Thyroid gland (tissue), 4 donors: ENCODE measurements at regions not wholly inside any gene's neighbourhood (a gene's known extent, or its start where the extent isn't known, plus 50 kb on each side); places are given as distances from the start of the nearest gene placed in this dataset.

Experiments
- DNase-seq, 2 donors: peaks; one replicate each; pipeline ENCODE4 v3.0.0-alpha.2; 2019
- H3K27ac ChIP-seq, 3 donors: fragments of 200-600 bp; sonication (generic); 1 replicate in 2 of 3; 2 replicates in 1 of 3; pipeline ENCODE4 v1.5.1; 2016 to 2019; ENCODE audit warnings: mild to moderate bottlenecking in 1 of 3, moderate library complexity in 1 of 3
- H3K27me3 ChIP-seq: fragments of 200-600 bp; sonication (generic); one replicate; pipeline ENCODE4 v1.5.1; 2019
- H3K36me3 ChIP-seq, 2 donors: fragments of 200-600 bp; sonication (generic); one replicate each; pipeline ENCODE4 v1.5.1; 2016 to 2019
- H3K4me1 ChIP-seq, 2 donors: fragments of 200-600 bp; sonication (generic); one replicate each; pipeline ENCODE4 v1.5.1; 2017 to 2019
- H3K4me3 ChIP-seq, 3 donors: fragments of 200-600 bp; sonication (generic); replicated peaks in 1 of 3; 1 replicate in 2 of 3; 2 replicates in 1 of 3; pipeline ENCODE4 v1.5.1; 2016; ENCODE audit warnings: mild to moderate bottlenecking in 1 of 3
- H3K9me3 ChIP-seq: fragments of 200-600 bp; sonication (generic); one replicate; pipeline ENCODE4 v1.5.1; 2017
- POLR2A ChIP-seq, 2 donors: fragments of 450-650 bp; IDR thresholded peaks; one replicate each; pipeline ENCODE4 v1.6.1; 2017; ENCODE audit warnings: antibody characterized with exemption in 2 of 2, mild to moderate bottlenecking in 2 of 2, moderate library complexity in 1 of 2
- WGBS, 2 donors: methylation state at CpG; one replicate each; pipeline ENCODE4 v1.1.5; 2017; 5-methylcytosine and 5-hydroxymethylcytosine counted together
- intact Hi-C: fragments of 100-400 bp; cut with DNase I; formaldehyde crosslinking; loops from one replicate; pipeline ENCODE4 v1.15.1; 2023
- TF ChIP-seq, protein P1 (sequence below), 6 experiments: fragments of 200-600 bp in 3 of 6; fragments of 450-650 bp in 3 of 6; sonication (generic) in 3 of 6; IDR thresholded peaks; one replicate each; pipeline ENCODE4 v1.5.1; 2016 to 2019; ENCODE audit warnings: antibody characterized with exemption in 6 of 6, mild to moderate bottlenecking in 2 of 6, inconsistent platforms in 1 of 6, moderate library complexity in 1 of 6

DNA sequence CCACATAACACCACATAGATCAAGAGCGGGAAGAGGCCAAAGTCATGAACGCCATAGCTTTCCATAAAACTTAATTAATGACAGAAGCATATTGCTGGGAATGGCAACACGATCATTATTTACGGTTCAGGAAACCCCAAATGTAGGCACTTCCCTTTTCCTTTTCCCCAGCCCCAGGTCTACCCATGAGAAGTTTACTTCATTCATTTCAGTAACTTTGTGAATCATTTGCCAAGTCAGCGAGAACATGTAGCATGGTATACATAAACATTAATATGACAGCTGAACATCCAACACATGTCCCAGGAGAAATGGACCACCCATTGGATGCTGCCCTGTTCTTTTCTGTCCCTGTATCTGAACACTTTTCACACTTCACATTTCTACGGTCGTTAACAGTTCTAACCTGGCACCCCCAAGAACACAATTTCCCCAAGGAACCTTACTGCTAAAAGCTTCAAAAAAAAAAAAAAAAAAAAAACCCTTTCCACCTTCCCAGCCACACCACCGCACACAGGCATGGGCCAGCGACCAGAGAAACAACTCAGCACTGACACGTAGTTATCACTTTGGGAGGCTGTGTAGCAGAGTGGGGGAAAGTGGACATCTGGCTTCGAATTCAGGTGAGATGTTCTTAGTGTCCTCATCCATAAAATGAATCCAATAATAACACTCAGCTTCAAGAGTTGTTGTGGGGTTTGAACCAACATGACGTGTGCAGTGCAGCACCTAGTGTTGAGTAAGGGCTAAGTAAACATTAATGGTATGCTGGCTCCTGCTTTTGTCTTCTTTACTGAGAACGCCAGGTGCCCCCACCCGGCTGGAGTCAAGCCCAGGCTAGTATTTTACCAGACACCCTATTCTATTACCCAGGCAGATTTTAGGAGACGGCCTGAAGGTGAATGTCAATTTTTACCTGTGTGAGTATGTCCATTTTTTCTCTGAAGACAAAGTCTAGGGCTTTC is 371.5 kb downstream of the LNPK start:
- TF ChIP-seq POLR2A (IDR thresholded peaks at IDR 0.05), result no peak
- TF ChIP-seq, protein P1, sequence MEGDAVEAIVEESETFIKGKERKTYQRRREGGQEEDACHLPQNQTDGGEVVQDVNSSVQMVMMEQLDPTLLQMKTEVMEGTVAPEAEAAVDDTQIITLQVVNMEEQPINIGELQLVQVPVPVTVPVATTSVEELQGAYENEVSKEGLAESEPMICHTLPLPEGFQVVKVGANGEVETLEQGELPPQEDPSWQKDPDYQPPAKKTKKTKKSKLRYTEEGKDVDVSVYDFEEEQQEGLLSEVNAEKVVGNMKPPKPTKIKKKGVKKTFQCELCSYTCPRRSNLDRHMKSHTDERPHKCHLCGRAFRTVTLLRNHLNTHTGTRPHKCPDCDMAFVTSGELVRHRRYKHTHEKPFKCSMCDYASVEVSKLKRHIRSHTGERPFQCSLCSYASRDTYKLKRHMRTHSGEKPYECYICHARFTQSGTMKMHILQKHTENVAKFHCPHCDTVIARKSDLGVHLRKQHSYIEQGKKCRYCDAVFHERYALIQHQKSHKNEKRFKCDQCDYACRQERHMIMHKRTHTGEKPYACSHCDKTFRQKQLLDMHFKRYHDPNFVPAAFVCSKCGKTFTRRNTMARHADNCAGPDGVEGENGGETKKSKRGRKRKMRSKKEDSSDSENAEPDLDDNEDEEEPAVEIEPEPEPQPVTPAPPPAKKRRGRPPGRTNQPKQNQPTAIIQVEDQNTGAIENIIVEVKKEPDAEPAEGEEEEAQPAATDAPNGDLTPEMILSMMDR (IDR thresholded peaks at IDR 0.05), result no peak
- WGBS, 2 donors, result 44 to 57% methylated on average over 15 of the region's 15 CpGs
- H3K4me1 ChIP-seq, result peaks cover 0 to 4% of the 10 kb centered on the region in 2 donors
- intact Hi-C loops, result no loop called here
- H3K9me3 ChIP-seq, result no peaks in the 10 kb centered on the region
- no peak for DNase-seq
- H3K27ac ChIP-seq, result no peak overlapping the region
- H3K36me3 ChIP-seq, result no peaks in the 10 kb centered on the region
- no peaks in the 10 kb centered on the region for H3K27me3 ChIP-seq
- H3K4me3 ChIP-seq, result no peak overlapping the region

DNA sequence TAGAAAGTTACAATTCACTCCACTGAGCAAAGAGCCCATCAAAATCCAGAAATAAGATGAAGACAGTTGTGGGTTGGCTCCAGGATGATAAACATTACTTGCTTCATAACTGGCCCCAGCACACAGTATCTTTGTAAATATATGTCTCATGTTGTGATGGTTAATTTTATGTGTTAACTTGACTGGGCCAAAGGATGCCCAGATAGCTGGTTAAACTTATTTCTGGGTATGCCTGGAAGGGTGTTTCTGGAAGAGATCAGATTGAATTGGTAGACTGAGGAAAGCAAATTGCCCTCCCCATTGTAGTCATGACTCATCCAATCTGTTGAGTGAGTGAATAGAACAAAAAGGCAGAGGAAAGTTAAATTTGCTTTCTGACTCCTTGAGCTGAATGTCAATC is 373.8 kb downstream of the LNPK start:
- Histone ChIP-seq H3K36me3 (no peaks in the 10 kb centered on the region), H3K27me3 (no peaks in the 10 kb centered on the region), H3K4me3 (no peak overlapping the region), H3K4me1 (peaks cover 0 to 4% of the 10 kb centered on the region in 2 donors), H3K9me3 (no peaks in the 10 kb centered on the region), H3K27ac (no peak overlapping the region)
- TF ChIP-seq, protein P1 (IDR thresholded peaks at IDR 0.05), result no peak
- TF ChIP-seq POLR2A (IDR thresholded peaks at IDR 0.05), result no peak
- intact Hi-C loops, result no loop called here
- no peak for DNase-seq

DNA sequence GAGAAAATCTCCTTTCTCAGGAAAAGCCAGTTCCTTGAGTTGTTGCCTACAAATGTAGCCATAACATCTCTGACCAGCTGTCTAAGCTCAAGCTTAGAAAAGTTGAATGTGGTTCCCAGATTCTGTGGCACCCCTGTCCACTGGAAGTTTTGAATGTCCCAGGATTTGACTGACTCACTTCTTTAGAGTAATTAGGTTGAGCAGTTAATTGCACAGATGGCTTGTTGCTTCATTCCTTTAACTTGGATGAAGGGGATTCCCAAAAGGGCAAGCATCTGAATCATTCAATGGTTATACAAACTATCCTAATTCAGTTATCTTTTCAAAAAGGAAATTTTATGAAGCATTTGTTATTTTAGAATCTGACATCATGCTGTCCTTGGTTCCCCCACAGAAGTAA is 374.7 kb downstream of the LNPK start:
- Histone ChIP-seq H3K4me3 (no peak overlapping the region), H3K27ac (no peak overlapping the region), H3K4me1 (peaks cover 0 to 4% of the 10 kb centered on the region in 2 donors), H3K9me3 (no peaks in the 10 kb centered on the region), H3K36me3 (no peaks in the 10 kb centered on the region), H3K27me3 (no peaks in the 10 kb centered on the region)
- no peak for DNase-seq
- intact Hi-C loops, result no loop called here
- TF ChIP-seq POLR2A (IDR thresholded peaks at IDR 0.05), result no peak
- TF ChIP-seq, protein P1 (IDR thresholded peaks at IDR 0.05), result no peak

DNA sequence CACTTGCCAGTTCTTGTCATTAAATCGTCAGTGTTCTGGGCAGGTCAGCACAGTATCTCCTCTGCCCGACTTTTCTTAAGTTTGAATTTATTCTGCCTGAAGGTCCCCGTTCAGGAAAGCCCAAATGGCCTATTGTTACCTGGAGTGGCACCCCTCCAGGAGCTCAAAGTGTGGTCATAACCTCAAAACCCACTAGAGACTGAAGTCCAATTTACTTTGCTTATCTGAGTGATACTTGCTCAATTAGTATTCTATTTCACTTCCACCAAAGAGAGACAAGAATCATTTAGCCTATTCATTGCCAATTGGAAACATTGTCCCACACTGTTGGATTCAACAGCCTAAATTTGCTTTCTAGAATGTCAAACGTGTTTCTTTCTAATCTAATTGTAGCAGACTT is 375.3 kb downstream of the LNPK start:
- Histone ChIP-seq H3K4me1 (peaks cover 0 to 4% of the 10 kb centered on the region in 2 donors), H3K27me3 (no peaks in the 10 kb centered on the region), H3K9me3 (no peaks in the 10 kb centered on the region), H3K36me3 (no peaks in the 10 kb centered on the region), H3K4me3 (no peak overlapping the region), H3K27ac (no peak overlapping the region)
- intact Hi-C loops, result no loop called here
- DNase-seq, result no peak
- TF ChIP-seq, protein P1 (IDR thresholded peaks at IDR 0.05), result no peak
- 64 to 79% methylated on average over 4 of the region's 4 CpGs for WGBS, 2 donors

DNA sequence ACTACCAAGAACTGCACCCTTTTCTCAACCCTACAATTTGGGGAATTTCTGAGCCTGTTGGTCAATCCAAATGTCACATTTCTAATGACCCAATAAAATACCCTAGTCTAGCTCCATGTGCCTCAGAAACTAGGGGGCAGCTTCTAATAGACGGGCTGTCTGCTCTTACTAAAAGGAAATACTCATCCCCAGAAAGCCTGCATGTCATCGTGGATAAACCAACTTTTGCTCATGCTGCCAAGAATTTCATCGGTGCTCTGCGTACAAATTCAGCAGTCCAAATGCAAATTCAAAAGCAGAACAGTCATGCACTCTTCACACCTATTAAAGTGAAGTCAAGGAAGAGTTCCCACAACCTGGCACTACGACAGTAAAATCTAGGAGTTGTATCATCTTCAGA is 377.3 kb downstream of the LNPK start:
- H3K27me3 ChIP-seq, result no peaks in the 10 kb centered on the region
- intact Hi-C loops, result no loop called here
- no peak for TF ChIP-seq POLR2A (IDR thresholded peaks at IDR 0.05)
- TF ChIP-seq, protein P1 (IDR thresholded peaks at IDR 0.05), result no peak
- H3K4me1 ChIP-seq, result no peaks in the 10 kb centered on the region
- WGBS, 2 donors, result 76 to 90% methylated on average over 5 of the region's 5 CpGs
- no peaks in the 10 kb centered on the region for H3K36me3 ChIP-seq
- H3K9me3 ChIP-seq, result no peaks in the 10 kb centered on the region
- H3K4me3 ChIP-seq, result no peak overlapping the region
- H3K27ac ChIP-seq, result no peak overlapping the region
- DNase-seq, result no peak
